GM18951 (cell line): ENCODE measurements at regions not wholly inside any gene's neighbourhood (a gene's known extent, or its start where the extent isn't known, plus 50 kb on each side); places are given as distances from the start of the nearest gene placed in this dataset.

Experiments used
- POLR2A ChIP-seq: IDR thresholded peaks from 4 replicates; pipeline ENCODE4 v1.6.1; 2011; ENCODE audit warnings: mild to moderate bottlenecking; ENCODE audit not compliant: insufficient read length, insufficient read depth; ENCODE audit errors: extremely low read depth
- in situ Hi-C: fragments of 300-500 bp; cut with MboI; formaldehyde crosslinking; loops from one replicate; pipeline ENCODE4 v1.12.0; 2022; ENCODE audit warnings: low sequenced_read_pairs, mixed read lengths, inconsistent platforms; ENCODE audit not compliant: unreplicated experiment

DNA sequence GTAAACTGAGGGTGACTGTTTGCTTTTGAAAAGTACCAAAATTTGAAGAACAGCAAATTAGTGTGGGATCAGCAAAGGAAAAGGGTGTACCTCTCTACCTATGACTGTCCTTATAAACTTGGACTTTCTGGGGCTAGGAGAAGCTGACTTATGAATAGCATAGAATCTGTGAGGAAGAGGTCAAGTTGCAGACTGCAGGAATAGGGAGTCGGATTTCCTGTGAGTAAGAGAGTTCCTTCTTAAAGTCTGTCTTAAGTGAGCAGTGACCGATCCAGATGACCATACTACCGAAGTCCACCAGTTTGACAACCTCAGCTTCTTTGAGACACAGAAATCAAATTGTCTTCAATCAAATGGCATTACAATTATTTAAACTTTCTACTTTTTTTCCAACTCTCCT lies 708.7 kb downstream of the UTRN start:
- in situ Hi-C loops: no loop called here
- TF ChIP-seq POLR2A: no peak

DNA sequence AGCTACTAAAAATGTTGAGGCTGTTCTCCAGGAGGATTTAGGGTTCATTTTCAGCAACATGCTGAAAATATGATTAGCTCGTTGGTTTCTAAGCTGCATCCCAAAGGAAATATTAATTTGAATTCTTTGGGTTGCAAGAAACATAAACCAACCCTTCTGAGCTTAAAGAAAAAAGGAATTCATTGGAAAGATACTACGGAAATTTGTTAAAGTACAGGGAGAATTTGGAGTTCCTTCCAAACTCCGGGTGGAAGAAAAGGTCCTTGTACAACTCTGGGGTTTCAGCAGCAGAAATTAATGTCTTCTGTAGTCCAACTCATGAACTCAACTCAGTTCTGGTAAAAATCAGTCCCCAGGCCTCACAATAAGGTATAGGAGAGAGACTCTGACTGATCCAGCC lies 712.9 kb downstream of the UTRN start:
- in situ Hi-C loops: no loop called here
- TF ChIP-seq POLR2A: no peak

DNA sequence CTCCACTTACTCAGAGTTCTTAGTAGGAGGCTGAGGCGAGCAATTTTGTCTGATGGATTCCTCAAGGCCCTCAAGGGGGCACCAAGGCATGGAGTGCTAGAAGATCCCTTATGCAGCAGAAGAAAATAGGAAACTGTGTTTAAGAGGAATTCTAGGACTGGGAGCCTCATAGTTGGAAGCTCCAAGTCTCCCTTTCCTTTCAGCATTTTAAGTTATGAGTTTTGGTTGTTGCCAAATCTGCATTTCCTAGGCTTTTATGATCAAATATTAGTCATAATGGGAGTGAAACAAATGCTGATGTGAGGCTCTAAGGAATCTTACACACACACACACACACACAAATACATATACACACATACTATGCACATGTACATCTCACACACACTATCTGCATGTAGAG lies 714.0 kb downstream of the UTRN start:
- no peak for TF ChIP-seq POLR2A
- in situ Hi-C loops: no loop called here

DNA sequence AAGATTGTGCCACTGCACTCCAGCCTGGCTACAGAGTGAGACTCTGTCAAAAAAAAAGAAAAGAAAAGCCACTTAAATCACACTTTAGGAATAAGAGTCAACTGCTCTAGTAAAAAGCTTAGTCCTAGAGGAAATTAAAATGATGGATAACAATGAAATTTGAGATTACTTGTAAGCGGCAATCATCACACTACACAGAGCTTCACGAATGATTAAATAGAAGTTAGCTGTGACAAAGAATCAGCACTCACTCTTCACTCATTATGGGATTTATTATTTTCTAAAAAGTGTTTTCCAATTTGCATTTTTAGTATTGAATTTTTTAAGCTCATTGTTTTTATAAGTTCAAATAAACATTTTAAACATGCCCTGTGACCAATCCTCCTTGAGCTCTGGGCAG lies 718.0 kb downstream of the UTRN start:
- in situ Hi-C loops: no loop called here
- TF ChIP-seq POLR2A: no peak

DNA sequence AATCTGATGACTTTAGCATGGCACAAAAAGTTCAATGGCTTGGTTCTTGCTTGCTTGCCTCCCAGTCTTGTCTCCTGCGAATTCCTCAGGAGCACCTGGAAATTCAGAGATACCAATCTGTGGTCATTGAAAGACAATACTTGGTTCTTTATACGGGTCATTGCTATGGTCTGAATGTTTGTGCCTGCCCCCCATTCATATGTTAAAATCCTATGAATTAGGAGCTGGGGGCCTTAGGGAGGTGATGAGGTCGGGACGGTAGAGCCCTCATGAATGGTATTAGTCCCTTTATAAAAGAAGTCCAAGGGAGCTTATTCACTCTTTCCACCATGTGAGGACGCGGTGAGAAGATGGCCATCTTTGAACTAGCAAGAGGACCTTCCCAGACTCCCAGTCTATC lies 721.8 kb downstream of the UTRN start:
- no peak for TF ChIP-seq POLR2A
- in situ Hi-C loops: no loop called here

DNA sequence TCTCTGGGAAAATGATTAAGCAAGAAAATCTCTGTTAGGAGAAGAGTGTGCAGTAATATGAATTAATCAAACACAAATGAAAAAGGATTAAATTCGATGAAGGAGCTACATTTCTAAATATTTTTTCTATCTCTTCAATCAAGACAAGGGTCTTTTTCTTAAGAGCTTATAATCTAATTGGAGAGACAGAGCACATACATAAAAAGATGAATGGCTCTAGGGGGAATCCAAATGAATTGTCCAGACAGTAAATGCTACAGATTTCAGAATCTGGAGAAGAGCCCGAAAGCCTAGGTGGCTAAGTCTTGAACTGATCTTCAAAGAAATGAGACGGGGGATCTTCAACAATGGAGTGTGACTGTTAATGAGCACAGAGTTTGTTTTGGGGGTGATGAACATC lies 723.6 kb downstream of the UTRN start:
- in situ Hi-C loops: no loop called here
- TF ChIP-seq POLR2A: no peak

DNA sequence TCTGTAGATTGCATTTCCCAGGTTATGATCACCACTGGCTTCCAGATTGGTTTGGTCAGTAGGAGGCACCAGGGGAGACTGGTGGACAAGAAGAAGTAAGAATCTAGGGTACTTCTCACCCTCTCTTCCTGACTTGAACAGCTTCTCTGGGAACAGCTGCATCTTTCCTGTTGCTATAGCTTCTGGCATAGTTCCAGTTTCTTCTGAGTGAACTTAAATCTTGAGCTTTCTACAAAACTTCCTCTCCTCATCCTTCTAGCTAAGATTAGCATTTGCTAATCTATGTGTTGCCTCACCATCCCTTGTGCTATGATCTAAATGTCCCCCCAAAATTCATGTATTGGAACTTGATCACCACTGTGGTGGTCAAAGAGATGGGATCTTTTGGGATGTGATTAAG lies 724.6 kb downstream of the UTRN start:
- TF ChIP-seq POLR2A: no peak
- in situ Hi-C loops: no loop called here

DNA sequence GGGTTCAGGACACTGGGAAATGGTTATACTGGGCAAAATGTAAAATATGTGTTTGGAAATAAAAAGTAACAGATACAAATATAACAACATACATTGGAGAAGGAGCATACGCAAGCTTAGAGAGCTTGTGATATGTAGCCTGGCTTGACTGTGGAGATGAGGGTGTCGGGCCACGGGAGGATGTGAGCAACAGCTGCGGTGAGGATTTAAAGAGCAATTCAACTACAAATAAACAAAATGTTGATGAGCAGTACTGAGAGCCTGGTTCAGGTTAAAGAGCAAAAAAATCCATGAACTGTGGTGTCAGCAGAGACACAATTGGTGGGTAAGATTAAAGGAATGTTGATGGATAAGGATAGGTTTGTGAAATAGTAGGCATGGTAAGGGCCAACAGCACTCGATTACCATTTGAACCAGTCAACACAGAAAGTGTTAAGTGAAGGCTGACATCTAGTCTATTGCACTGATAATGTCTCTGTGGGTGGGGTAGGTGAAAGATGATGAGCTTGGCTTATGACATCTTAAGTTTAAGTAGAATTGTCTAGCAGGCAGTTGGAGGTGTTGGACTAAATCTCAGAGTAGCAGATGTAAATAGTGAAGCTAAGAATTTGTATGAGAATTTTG lies 723.2 kb downstream of the EPM2A start:
- in situ Hi-C loops: no loop called here
- TF ChIP-seq POLR2A: no peak

DNA sequence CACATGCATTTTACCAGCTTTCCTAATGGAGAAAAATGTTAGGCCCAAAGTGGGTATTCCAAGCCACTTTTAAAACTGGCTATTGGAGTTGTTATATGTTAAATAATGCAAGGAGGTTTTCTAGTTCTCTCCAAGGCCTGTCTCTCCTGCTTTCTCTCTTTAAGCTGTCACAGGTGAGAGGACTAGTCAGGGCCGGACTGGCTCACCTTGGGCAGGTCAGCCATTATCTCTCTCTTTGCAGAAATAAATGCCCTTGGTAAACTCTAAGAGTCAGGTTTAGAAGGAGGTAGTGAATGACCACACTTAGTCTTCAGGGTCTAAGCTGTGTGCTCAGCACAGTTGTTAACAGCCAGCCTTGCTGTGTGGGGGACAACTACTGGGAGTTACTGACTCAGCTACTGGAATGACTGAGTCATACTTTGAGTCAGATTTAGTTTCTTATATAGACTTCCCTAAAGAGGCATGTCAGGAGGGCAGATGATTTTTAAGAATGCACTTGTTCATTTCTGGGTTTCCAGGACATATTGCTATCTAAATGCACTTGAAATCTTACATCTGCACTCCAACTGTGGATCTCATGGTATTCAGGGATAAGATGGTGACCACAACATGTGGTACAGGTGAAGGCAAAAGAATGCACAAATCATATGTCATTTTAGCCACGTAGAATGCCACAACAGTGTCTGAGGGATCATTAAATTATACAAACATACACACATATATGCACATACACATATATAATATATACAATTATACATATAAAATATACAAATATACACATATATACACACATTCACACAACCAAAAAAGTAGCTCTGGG lies 719.4 kb downstream of the EPM2A start:
- TF ChIP-seq POLR2A: no peak
- in situ Hi-C loops: no loop called here

DNA sequence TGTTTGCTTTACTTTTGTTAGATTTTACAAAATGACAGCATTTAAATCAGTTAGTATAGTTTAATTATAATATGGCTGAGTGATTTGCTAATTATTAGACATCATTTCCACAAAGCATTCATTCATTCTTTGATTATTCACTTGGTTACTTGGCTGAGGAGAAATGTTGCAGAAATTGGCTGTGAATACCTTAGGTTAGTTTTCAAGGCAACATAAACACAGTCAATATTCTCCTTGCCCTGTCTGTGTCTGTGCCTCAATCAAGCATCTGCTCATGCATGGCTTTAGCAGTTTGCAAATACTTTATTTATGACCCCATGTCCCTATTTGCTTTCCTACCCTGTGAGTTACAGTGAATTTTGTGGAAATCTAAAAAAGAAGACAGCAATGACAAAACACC lies 718.3 kb downstream of the EPM2A start:
- in situ Hi-C loops: no loop called here
- no peak for TF ChIP-seq POLR2A

DNA sequence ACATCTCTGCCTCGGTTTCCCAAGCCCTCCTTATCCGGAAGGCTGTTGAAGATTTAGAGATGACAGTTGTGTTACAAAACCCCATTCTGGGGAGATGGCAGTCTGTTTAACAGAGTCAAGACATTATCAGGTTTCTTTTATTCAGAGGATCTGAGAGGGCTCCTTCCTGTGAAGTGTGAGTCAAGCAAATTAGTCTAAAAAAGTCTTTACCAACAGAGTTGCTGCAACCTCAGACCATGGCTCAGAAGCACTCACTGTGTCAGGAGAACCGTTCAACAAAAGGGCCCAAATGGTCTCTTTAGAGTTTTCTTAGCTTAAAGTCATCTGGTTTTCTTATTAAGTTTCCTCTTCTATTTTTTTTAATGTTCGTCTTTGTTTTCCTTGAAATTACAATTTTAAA lies 717.8 kb downstream of the EPM2A start:
- in situ Hi-C loops: no loop called here

DNA sequence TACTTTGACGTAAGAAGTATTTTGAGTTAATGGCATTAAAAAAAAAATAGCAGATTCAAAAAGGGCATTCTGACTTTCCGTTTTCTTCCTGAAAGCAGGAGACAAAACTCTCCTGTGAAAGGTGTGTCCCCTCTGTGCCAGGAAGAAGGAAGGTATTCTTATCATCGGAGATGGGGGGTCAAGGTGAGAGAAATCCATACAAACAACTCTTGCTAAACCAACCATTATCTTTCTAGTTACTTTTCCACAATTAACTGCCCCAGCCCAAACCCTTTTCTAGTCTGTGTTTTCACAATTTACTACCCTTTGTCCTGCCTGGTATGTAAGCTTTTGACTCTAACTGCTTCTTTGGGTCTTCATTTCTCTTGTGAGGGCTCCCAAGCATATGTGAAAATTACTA lies 717.3 kb downstream of the EPM2A start:
- in situ Hi-C loops: no loop called here
- no peak for TF ChIP-seq POLR2A

More for the DNA sequence above, 717.8 kb downstream of the EPM2A start:
- no peak for TF ChIP-seq POLR2A

DNA sequence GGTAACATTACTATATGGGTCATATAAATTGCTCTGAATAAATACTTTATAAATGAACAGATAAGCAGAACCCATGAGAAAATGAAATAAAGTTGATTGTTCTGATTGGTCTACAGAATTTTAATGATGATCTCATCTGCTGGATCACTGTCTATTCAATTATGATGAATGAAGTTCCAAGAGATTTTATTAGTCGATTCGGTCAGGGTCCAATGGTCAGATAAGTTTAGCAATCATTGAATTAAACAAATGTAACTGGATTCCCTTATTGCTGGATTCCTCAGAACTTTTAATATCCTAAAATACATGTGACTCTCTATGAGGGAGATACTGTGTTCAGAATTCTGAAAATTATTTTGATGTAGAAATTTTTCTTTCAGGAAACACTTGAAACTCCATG lies 715.2 kb downstream of the EPM2A start:
- no peak for TF ChIP-seq POLR2A
- in situ Hi-C loops: no loop called here

DNA sequence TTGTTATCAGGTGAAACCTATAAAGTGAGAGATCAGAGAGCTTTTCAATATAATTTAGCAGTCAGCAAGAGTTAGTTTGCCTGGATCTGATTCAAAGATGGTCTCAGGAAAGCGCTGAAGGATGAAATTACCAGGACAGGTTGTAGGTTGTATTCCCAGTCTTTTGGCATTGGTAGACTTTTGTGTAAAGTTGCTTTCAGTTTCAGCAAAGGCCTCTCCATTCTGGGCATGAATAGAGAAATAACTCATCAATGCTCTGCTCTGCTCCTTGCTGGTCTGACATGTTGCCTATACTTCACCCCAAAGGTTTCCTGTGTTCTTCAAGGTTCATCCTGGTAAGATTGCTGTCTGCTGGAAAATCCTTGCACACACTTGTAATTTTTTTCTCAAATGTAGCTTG lies 714.8 kb downstream of the EPM2A start:
- no peak for TF ChIP-seq POLR2A
- in situ Hi-C loops: no loop called here

DNA sequence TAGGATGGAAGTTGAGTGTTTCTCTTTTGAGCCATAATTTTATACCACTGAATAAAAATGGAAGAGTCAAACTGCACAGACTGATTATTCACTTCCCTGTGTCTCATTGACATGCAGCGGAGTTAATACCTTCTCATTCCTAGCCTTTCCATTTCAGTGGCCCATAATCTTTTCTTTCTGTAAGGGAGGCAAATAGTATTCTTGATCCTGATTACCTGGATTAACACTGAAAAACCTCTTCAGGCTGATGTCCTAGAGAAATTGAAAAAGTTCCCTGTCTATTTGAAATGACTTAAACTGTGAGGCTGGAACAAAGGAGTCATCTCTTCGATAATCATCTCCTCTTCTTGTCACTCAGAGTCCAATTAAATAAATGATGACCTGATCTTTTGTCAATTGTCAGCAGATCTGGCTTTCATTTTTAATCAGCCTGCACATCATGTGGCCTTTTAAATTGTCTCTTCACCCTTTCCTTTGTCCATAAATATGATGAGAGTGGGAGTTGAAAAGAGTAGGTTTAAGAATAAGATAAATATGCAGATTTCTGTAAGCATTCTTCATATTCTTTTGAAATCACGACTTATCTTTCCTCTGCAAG lies 713.0 kb downstream of the EPM2A start:
- in situ Hi-C loops: no loop called here
- TF ChIP-seq POLR2A: no peak
